Uterus (tissue), 2 donors: ENCODE measurements at regions not wholly inside any gene's neighbourhood (a gene's known extent, or its start where the extent isn't known, plus 50 kb on each side); places are given as distances from the start of the nearest gene placed in this dataset.

Experiments used
- CTCF ChIP-seq, 4 experiments: fragments of 200-600 bp in 2 of 4; fragments of 450-650 bp in 2 of 4; sonication (generic) in 2 of 4; IDR thresholded peaks; one replicate each; pipeline ENCODE4 v1.5.1; 2016 to 2019; ENCODE audit warnings: antibody characterized with exemption in 4 of 4, mild to moderate bottlenecking in 2 of 4, moderate library complexity in 1 of 4
- POLR2A ChIP-seq, 2 donors: fragments of 450-650 bp; IDR thresholded peaks; one replicate each; pipeline ENCODE4 v1.6.1; 2016; ENCODE audit warnings: antibody characterized with exemption in 2 of 2, mild to moderate bottlenecking in 1 of 2, moderate library complexity in 1 of 2

DNA sequence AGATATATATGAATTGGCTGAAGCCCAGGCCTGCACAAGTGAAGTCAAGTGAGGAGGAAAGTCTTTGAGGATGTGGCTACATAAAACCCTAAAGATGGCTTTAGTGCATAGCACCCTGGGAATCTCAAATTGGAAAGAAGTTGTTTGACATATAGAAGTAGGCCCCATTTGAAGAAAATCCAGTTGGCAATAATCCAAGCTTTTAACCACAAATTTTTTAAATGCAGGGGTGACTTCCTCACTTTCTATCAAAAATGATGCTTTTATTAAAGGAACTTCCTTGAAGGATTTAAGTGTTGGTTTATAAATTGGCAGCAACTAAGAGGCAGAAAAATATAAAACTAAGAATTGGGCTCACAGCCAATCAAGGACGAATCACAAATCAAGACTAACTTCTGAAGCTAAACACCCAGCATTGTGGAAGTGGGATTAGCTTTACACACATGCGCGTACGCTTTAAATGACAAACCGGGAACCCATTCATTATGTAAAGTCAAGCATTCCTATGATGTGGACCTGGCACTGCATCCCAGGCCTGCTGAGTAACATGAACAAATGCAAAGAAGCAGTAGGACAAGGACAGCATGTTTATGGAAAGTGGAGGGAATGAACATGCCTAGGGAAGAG is 63.3 kb downstream of the NOG start:
- TF ChIP-seq POLR2A (IDR thresholded peaks at IDR 0.05) (no peak), CTCF (IDR thresholded peaks at IDR 0.05) (no peak)
